ENCODE measurements at regions not wholly inside any gene's neighbourhood (a gene's known extent, or its start where the extent isn't known, plus 50 kb on each side); places are given as distances from the start of the nearest gene placed in this dataset.

DNA sequence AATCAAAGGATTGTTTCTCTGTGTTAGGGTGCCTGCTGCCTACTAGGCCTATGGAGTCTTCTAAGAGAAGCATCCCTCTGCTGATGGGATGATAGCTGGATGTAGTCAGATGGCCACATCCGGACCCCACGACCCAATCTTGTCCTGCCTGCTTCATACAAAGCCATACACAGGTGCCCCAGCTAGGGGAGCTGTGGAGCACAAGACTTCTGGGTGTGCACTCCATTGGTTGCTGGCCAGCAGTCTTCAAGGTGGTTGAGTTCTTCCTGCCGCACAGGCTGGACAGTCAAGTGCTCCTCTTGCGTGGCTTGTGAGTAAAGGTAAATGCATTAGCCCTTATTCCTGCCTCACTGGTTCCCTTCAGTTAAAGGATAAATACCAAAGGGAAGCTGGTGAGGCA lies 120.2 kb downstream of the TEX36 start:
- H3K4me3 ChIP-seq (ENCODE audit: low read length): no peak overlapping the region
- DNase-seq (ENCODE audit: low read depth): no peak

DNA sequence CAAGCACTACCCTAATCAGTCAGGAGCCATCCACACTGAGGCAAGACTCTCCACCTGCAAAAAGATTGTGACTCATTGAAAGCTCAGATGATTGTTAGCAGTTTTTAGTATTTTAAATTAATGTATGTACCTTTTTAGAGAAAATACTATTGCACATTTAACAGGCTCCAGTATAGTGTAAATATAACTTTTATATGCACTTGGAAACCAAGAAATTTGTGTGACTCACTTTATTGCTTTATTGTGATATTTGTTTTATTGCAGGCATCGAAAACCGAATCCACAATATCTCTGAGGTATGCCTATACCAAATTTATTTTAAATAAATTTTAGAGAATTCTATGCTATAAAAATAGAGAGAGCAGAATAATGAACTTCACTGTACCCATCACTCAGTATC lies 122.0 kb downstream of the TEX36 start:
- TF ChIP-seq, protein P1, sequence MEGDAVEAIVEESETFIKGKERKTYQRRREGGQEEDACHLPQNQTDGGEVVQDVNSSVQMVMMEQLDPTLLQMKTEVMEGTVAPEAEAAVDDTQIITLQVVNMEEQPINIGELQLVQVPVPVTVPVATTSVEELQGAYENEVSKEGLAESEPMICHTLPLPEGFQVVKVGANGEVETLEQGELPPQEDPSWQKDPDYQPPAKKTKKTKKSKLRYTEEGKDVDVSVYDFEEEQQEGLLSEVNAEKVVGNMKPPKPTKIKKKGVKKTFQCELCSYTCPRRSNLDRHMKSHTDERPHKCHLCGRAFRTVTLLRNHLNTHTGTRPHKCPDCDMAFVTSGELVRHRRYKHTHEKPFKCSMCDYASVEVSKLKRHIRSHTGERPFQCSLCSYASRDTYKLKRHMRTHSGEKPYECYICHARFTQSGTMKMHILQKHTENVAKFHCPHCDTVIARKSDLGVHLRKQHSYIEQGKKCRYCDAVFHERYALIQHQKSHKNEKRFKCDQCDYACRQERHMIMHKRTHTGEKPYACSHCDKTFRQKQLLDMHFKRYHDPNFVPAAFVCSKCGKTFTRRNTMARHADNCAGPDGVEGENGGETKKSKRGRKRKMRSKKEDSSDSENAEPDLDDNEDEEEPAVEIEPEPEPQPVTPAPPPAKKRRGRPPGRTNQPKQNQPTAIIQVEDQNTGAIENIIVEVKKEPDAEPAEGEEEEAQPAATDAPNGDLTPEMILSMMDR (IDR thresholded peaks at IDR 0.05; ENCODE audit: insufficient read depth, low read depth, low read length, missing control alignments): no peak
- H3K4me3 ChIP-seq (ENCODE audit: low read length): no peak overlapping the region
- no peak for DNase-seq (ENCODE audit: low read depth)

More for the DNA sequence above, 120.2 kb downstream of the TEX36 start:
- TF ChIP-seq, protein P1 (IDR thresholded peaks at IDR 0.05; ENCODE audit: insufficient read depth, low read depth, low read length, missing control alignments): peak; percentile 10

- DNase-seq (ENCODE audit: low read depth): no peak
- TF ChIP-seq, protein P1 (IDR thresholded peaks at IDR 0.05; ENCODE audit: insufficient read depth, low read depth, low read length, missing control alignments): no peak
- no peak overlapping the region for H3K4me3 ChIP-seq (ENCODE audit: low read length)
Measured at GRCh38 chr10:125559210-125559609, 123.8 kb downstream of the TEX36 start.

DNA sequence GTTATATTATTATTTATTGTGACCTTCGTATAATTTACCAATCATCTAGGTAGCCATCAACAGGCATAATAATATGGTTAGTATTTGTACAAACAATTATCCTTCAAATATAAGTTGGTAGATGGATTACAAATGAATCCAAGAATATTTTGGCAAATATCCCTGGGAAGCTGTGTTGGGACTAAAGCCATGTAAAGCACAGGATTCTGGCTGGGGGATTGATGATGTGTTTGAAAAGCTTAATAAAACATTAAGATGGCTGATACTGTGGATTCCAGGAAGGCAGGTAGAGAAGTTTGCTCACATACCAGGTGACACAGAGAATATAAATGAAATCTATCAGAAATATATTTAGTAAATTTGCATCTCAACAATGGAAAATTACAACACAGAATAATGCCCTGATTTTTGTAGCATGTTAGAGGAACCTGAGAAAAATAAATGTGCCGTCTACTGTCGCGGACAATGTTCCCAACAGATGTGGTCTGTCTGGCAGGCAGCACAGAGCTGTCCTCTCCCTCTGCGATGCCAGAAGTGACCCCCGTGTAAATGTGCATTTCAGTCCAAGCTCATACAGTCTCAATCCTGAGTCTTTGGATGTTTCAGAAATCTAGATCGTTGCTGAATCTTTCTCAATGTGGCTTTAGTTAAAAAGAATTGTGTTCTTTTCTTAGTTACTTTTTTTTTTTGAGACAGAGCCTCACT lies 125.0 kb downstream of the TEX36 start:
- TF ChIP-seq, protein P1 (IDR thresholded peaks at IDR 0.05; ENCODE audit: insufficient read depth, low read depth, low read length, missing control alignments): no peak
- DNase-seq (ENCODE audit: low read depth): no peak
- H3K4me3 ChIP-seq (ENCODE audit: low read length): no peak overlapping the region

- DNase-seq (ENCODE audit: low read depth): no peak
- TF ChIP-seq, protein P1 (IDR thresholded peaks at IDR 0.05; ENCODE audit: insufficient read depth, low read depth, low read length, missing control alignments): no peak
- H3K4me3 ChIP-seq (ENCODE audit: low read length): no peak overlapping the region
Measured at GRCh38 chr10:125557311-125557710, 125.7 kb downstream of the TEX36 start.

DNA sequence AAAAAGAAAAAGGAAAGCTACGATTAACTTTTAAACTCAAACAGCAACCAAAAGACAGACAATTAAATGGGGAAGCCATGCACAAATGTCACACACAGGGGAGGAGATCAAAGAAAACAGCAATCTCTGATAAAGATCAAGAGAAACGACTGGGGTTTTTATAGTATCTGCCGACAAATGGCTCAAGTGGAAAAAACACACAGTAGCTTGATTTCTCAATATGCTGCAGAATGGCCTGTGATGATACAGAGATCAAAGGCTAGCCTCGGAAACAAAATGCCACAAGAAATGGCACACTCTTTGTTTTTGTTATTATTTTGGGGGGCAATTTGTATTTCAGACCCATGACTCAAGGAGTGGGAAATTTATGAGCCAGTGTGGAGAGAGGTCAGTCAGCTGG lies 126.1 kb downstream of the TEX36 start:
- TF ChIP-seq, protein P1 (IDR thresholded peaks at IDR 0.05; ENCODE audit: insufficient read depth, low read depth, low read length, missing control alignments): no peak
- no peak for DNase-seq (ENCODE audit: low read depth)
- H3K4me3 ChIP-seq (ENCODE audit: low read length): no peak overlapping the region

- TF ChIP-seq, protein P1 (IDR thresholded peaks at IDR 0.05; ENCODE audit: insufficient read depth, low read depth, low read length, missing control alignments): no peak
- no peak overlapping the region for H3K4me3 ChIP-seq (ENCODE audit: low read length)
- DNase-seq (ENCODE audit: low read depth): no peak
Measured at GRCh38 chr10:125555743-125556142, 127.2 kb downstream of the TEX36 start.

Measured in epithelial cell of esophagus (primary cell).